GM18867 (cell line): ENCODE measurements at regions not wholly inside any gene's neighbourhood (a gene's known extent, or its start where the extent isn't known, plus 50 kb on each side); places are given as distances from the start of the nearest gene placed in this dataset.
"Not testable (repeated sequence)": the region's sequence is repeated elsewhere in the genome, so short reads cannot be mapped to it uniquely, and the experiment has no call there.

Experiments used
- ATAC-seq: cut with Tn5 transposase; IDR thresholded peaks from one replicate; pipeline ENCODE4 v1.9.1; 2021; ENCODE audit warnings: mild to moderate bottlenecking, moderate library complexity; ENCODE audit not compliant: unreplicated experiment

- ATAC-seq, result no peak
These were observed 398.4 kb downstream of the NUP35 start for GRCh38 chr2:183522489-183523266.

- ATAC-seq, result peak; percentile 83
These were observed 406.2 kb downstream of the NUP35 start for GRCh38 chr2:183530333-183530901.

DNA sequence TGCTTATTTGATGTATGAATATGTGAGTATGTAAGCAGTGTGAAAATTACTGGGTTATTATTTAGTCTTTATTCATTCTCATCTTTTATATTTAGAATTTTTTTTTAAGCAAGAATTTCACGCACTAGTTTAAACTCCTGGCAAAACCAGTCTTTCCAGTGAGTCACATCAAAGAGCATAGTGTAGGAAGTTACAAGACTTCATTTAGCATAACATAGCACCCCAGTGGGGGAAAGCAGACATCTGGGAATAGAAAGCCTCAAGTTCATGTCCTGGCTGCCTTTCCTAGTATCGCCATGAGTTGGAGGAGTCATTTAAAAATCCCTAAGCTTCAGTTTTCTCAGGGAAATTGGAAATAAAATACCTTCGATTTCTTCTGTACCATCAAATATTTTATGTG lies 408.3 kb downstream of the NUP35 start:
- ATAC-seq, result no peak

DNA sequence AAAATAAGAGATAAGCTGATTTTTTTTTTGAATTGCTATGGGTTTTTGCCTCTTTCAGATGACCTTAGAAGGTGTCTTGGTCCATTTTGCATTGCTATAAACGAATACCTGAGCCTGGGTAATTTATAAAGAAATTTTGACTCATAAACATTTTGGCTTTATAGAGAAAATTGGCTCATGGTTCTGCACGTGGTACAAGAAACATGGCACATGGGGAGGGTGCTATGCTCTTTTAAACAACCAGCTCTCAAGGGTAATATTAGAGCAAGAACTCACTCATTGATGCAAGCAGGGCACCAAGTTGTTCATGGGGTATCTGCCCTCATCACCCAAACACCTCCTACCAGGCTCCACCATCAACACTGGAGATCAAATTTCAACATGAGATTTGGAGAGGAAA lies 408.8 kb downstream of the NUP35 start:
- ATAC-seq, result no peak

DNA sequence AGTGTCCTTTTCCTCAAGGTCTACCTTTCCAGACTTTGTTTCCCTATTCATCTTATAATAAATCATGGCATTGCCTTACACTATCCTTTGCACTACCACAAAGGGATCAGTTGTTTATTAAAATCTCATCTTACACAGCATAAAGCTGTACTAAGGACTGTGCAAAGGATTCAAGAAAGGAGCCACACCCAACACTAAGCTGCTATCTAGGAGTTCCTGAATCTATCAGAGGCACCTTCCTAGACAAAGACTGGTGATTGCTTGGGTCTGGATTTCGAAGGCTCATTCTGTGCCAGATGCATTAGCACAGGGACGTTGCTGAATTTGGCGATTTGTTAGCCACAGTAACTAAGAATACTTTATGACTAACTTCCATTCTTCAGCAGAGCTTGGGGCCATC lies 412.0 kb downstream of the NUP35 start:
- ATAC-seq, result no peak

DNA sequence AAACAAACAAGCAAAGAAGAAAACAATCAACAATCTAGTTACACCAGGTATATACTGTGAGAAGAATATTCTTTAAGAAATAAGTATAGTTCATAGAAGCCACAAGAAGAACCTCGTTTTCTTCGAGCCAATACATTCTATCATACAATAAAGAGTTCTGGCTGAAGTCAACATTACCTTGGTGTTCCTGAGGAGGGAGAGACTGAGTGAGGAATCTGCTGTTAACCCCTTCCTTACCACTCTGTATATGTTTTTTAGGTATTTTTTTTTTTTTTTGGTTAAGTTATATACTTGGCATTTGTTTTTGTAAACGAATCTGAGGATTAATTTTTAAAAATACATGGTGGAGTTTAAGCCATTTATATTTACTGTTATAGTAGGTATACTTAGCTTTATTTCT lies 412.5 kb downstream of the NUP35 start:
- ATAC-seq, result no peak

DNA sequence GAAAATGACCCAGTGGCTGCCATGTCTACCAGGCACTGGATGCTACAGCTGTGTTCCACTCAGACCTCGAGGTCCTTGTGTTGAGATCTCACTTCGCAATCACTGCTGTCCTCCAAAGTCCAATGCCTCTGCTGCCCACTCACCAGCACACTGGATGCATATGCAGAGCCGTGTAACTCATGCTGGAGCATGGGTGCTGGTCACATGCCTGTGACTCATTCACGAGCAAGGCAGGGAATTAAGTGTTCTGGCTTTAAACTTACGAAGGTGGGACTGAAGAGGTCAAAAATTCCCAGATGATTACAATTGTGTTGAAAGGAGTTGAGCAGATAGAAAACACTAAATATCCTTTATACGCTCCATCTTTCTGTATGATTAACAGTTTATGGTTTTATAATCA lies 417.5 kb downstream of the NUP35 start:
- ATAC-seq, result no peak

- ATAC-seq, result no peak
These were observed 418.4 kb downstream of the NUP35 start for GRCh38 chr2:183542606-183543005.

- ATAC-seq, result no peak
These were observed 419.0 kb downstream of the NUP35 start for GRCh38 chr2:183543222-183543621.

DNA sequence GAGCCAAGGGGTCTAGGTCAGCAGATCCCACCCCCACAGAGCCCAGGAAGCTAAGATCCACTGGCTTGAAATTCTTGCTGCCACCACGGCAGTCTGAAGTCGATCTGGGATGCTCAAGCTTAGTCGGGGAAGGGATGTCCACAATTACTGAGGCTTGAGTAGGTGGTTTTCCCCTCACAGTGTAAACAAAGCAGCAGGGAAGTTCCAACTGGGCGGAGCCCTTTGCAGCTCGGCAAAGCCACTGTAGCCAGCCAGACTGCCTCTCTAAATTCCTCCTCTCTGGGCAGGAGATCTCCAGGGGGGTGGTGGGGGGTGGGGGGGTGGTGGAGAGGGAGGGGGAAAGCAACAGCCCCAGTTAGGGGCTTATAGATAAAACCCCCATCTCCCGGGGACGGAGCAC lies 419.5 kb downstream of the NUP35 start:
- peak; percentile 83 for ATAC-seq

DNA sequence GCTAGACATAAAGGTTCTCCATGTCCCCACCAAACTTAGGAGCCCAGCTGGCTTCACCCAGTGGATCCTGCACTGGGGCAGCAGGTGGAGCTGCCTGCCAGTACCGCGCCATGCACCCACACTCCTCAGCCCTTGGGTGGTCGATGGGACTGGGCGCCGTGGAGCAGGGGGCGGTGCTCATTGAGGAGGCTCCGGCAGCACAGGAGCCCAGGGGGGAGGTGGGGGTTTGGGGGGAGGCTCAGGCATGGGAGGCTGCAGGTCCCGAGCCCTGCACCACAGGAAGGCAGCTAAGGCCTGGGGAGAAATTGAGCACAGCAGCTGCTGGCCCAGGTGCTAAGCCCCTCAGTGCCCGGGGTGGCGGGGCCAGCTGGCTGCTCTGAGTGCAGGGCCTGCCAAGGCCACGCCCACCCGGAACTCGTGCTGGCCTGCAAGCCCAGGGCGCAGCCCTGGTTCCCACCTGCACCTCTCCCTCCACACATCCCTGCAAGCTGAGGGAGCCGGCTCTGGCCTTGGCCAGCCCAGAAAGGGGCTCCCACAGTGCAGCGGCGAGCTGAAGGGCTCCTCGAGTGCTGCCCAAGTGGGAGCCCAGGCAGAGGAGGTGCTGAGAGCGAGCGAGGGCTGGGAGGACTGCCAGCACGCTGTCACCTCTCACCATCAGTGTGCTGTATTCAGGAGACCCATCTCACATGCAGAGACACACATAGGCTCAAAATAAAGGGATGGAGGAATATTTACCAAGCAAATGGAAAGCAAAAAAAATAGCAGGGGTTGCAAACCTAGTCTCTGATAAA lies 422.5 kb downstream of the NUP35 start:
- not testable (repeated sequence) for ATAC-seq

GRCh38 chr2:183552716-183553115 lies 428.5 kb downstream of the NUP35 start:
- no peak for ATAC-seq

DNA sequence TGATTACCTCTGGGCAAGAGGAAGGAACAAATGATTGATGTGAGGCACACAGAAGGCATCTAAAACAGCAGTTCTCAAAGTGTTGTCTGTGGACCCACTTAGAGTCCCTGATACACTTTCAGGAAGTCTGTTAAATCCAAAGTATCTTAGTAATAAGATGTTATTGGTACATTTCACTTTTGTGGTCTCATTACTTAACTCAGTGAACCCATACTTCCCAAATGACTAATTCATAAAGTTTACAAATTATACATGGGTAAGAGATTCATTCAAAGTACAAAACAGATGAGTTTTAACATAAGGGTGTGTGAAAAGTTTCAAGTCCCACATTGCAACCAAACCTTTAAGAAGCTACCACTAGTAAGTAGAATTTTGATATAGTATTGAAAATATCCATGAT lies 440.5 kb downstream of the NUP35 start:
- no peak for ATAC-seq

- ATAC-seq, result no peak
These were observed 451.2 kb downstream of the NUP35 start for GRCh38 chr2:183575481-183575880.

DNA sequence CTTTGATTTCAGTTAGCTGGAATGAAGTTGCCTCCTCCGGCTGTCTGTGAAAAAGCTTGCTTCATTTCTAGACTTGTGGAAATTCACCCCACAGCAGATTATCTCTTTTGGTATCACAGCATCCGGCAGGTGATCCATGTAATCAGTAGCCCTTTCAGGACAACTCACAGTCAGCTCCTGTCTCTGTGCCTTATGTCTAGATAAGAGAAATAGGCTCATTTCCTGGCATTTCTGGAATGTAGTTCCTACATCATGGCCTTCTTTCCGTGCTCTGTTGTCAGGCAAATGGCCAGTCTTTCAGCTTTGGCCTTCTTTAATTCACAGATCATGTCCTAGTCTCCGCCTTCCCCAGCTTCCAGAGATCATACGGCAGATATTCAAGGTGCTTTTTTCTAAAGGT lies 455.4 kb downstream of the NUP35 start:
- ATAC-seq, result no peak

GRCh38 chr2:183592271-183592670 lies 468.0 kb downstream of the NUP35 start:
- no peak for ATAC-seq

GRCh38 chr2:183594150-183594549 lies 469.9 kb downstream of the NUP35 start:
- no peak for ATAC-seq

DNA sequence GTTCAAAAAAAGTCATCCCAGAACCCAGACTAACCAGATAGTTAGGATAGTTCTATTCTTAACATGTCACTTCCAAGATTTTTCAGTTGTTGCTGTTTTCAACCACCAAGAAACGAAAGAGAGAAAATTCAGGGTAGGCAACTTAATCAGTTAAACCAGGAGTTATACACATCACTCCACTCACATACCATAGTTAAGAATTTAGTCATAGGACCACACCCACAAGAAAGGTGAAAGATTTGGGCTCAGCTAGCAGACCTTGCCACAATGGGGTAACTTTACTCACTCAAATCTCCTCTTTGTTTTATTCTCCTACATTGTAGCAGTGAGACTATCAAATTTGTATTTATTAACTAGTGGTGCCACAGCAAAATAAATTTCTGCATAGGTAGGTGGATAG lies 473.6 kb downstream of the NUP35 start:
- no peak for ATAC-seq

- no peak for ATAC-seq
These were observed 479.8 kb downstream of the NUP35 start for GRCh38 chr2:183604065-183604464.

DNA sequence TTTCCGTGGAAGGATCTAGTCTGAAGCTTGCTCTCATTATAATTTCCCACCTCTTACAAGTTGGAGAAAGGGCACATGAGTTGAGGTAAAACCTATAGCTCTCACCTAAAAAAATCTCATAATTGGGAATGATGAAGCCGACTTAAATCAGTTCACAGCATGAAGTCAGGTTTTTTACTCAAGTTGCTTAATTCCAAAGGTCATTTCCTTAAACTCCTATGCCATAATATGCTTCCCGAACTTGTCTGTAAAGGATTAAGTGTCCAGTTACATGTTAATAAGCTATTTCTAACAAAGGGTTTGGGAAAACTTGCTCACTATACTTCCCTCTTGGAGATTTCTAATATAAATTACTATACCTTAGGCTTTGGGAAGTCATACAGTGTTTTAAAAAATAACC lies 481.2 kb downstream of the NUP35 start:
- ATAC-seq, result no peak

DNA sequence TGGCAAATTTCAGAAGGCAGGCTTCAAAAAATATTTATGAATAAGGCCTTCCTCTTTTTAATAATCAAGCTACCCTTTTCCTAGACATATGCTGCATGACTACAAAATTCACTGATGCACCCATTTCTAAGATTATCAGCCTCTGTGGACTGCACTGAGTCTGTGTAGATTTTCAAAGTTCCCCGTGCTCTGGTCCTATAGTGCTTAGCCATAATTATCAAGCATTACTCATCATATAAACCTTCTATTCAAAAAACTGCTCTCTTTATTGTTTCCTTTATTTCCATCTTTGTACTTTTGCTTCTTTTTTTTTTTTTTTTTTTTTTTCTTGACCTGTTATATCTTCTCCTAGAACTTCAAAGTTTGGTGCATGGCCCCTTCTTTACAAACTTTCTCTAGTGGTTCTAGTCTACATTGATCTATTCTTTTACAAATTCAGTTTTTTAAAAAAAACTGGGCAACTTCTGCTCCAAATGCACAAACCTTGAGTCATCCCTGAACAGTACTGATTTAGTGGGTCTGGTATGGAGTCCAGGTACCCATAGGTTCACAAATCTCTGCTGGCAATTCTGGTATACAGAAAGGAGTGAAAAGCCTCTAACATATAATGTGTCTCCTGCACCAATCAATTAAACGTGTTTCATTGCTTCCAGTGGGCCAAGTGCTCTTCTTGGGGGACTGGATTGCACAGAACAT lies 481.9 kb downstream of the NUP35 start:
- no peak for ATAC-seq
